Fibroblast of skin of left biceps (primary cell): ENCODE measurements at regions not wholly inside any gene's neighbourhood (a gene's known extent, or its start where the extent isn't known, plus 50 kb on each side); places are given as distances from the start of the nearest gene placed in this dataset.
A peak's percentile ranks its signal among the peaks of the same experiment; 100 is the strongest.

Experiments
- DNase-seq, 2 experiments: peaks; one replicate each; pipeline ENCODE4 v3.0.0-alpha.2; 2013; ENCODE audit warnings: low read depth in 2 of 2

DNA sequence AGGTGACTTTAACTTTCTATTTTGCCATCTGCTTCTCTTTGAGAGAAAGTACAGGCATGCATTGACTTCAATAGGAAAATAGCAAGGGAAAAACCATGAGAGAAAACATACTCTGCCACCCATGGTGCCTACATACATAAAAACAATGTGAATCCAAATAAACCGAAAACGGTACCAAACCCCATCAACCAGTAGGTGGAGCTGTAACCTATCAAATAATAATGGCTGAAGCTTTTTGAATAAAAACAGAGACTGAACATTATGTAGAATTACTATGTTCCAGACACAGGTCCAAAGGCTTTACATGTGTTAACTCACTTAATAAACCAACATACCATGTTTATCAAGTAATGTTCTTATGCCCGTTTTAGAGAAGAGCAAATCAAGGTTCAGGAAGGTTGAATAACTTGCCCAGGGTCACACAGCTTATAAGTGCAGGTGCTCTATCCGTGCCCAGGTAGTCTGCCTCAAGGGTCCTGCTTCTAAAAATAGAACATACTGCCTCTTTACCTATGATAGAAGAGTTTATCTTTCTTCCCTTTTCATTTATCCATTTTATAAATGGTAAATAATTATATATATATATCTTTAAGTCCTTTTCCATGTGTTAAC is 293.9 kb upstream of the SYT4 start:
- DNase-seq = peak in 1 of 2 experiments; percentile 4

DNA sequence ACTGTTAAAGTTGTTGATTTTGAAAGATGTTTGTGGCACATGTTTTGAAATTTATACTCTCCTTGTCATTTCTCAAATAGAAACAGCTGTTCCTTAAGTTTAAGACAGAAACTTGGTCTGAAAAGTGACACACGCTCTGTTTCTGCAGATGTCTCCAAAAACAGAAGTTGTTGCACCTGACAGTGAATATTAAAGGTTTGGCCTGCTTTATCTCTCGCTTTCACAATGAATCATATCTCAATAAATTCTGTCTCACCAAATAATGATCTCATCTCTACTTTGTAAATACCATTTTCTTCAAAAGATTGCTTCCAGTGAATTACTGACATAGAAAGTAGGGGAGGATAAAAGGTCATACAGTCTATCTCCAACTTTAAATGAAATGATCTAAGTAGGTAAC is 294.9 kb upstream of the SYT4 start:
- DNase-seq = no peak

DNA sequence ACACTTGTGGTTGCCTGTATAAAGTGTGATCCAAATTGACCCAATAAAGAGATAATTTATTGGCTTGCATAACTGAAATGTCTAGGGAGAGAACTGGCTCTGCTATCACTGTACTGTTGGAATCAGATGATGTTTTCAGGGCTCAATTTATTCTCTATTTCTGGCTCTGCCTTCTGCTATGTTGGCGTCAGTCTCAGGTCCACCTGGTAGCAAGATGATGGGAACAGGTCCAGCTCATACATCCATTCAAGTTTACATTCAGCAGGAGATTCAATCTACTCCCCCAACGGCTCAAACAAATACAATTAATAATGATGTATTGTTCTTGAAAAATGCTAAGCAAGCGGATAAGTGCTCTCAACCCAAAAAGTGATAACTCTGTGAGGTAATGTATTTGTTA is 297.7 kb upstream of the SYT4 start:
- no peak for DNase-seq

DNA sequence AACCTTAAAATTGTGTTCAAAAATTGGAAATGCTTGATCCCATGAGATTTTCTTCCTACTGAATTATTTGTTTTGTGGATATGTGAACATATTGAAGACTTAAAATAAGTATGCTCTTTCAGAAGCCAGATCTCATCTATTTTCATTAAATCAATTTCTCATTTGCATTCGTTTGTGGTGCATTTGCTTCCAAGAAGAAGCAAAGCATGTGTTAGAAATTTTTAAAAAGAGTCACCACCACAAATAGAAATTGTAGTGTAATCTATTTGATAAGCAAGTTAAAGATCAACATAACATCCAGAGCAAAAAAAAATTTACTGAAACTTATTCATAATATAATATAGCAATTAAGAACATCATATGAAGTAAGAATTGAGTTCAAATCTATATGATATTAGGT is 300.9 kb upstream of the SYT4 start:
- DNase-seq = no peak

DNA sequence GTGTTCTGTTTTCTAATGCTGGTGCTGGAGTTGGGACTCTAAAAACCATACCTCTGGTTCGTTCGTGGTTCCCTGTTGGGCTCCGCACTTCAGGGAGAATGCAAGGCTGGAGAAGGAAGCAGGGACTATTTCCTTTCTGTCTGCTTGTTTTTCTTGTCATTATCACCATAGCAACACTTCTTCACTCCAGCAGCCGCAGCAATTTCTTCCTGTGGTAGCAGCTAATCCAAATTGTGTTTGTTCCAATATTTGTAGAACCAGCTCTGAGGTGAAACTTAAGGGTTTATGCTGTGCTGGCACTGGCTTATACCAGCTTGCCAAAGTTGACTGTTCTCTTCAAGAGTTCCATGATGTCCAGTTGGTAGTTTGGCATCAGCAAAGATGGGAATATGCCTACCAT is 301.4 kb upstream of the SYT4 start:
- no peak for DNase-seq

DNA sequence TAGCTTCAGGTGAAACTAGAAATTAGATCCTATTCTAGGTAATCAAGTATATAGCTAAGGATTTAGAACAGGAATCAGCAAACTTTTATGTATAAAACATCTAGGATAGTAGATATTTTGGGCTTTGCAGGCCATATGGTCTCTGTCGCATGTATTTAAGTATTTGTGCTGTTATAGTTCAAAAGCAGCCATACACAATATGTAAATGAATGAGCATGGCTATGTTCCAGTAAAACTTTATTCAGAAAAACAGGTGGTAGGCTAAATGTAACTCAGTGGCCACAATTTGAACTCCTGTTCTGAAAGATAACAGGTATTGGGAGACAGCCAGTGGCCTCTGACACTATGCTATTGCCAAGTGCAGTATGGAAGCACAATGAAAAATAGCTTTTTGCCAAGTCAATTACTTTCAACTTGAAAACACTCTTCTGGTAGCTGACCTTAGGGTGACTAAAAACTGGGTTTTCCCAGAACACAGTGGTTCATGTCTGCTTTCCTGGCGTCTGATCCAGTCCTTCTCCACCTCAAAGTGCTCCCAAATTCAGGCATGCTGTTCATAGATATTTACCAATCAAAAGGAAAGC is 304.7 kb upstream of the SYT4 start:
- DNase-seq = no peak

DNA sequence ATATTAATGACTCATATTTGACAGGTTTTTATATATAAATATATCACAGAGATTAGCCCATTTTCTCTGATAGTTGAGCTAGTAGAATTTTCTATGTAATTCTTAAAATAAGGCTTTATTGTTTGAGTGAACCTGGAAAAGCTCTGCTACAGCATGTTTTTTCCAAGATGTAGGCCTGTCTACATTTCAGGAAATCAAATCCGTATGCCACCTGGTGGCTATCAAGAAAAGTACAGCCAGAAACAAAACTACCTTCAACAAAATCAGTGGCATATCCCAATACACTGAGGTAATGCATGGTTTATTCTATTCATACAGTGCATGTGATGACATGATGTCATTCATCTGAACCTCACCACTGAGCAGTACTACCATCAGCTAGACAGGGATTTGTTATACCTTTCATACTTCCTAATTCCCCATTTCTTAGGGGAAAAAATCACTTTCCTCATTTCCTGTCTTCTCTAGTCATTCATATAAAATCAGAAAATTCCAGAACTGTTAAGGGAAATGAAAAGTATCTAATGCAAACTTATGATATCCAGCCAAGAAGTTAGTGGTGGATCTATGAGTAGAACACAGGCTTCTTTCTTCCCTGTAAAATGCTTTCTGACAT is 310.4 kb upstream of the SYT4 start:
- peak in 1 of 2 experiments; percentile 10 for DNase-seq

DNA sequence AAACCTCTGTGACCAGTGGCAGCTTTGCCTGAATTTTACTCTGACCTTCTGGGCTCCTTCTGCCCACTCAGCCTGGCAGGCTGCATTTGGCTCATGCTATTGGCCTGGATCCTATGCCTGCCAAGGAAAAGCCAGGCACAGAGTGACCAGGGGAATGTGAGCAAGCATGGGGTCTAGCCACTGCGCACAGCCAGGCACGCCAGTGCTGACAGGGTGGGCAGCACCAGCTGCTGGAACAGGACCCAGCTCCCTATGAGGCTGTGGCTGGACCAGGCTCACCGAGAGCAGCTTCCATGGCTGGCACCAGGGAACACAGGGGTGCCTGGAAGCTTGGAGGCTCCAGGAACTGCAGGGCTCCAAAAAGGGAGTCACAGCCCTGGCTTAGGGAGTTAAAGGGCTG is 311.5 kb upstream of the SYT4 start:
- DNase-seq = no peak

DNA sequence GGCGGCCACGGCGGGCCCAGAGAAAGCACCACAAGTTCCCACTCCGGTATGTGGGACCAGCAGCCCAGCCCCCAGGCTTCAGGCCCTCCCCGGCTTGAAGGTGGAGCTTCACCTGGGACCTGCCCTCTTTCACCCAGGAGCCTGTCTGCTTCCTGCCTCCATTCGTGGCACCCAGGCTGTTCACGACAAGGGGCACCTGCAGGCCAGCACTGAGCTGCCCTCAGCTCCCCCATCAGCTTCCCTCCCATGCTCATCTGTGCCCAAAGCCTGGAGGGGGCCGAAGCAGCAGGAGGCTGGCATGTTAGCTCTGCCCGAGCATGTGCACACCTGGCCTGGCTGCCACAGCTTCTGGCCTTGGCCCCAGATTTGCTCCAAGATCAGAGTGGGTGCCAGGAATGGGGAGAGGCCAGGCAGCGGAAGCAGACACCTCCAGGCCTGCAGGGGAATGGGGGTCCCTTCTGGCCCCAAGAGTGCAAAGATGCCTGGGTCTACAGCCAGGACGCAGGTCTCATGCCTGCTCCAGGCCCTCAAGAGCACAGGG is 312.4 kb upstream of the SYT4 start:
- no peak for DNase-seq

DNA sequence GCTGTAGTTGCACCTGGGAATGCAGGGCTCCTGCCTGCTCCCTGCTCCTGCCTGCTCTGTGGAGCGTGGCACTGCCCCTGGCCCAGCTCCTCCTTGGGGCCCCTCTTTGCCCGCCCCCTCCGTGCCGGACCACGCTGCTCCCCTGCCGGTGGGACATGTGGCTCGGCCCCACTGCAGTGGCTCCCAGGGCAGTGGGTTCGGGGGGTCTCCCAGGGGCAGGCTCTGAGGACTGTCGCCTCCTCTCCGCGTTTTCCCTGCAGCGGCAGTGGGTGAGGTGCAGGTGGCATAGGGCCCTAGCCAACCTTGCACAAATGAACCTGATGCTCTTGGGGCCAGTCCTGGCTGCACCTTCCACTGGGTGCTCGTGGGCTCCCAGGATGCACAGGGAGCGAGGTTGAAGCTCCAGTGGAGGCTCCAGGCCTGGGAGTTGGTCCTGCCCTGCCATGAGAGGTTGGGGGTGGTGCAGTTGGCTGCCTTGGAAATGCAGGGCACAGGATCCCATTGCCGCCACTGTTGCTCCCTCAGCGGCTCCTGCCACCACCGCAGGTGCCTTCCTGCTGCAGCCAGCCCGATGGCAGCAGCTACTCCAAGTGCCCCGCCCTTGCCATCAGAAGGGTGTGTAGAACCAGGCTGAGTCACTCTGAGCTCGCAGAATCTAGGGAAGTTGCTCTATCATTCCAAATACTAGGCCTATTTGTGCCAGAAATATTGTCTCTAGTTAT is 313.1 kb upstream of the SYT4 start:
- DNase-seq = no peak

DNA sequence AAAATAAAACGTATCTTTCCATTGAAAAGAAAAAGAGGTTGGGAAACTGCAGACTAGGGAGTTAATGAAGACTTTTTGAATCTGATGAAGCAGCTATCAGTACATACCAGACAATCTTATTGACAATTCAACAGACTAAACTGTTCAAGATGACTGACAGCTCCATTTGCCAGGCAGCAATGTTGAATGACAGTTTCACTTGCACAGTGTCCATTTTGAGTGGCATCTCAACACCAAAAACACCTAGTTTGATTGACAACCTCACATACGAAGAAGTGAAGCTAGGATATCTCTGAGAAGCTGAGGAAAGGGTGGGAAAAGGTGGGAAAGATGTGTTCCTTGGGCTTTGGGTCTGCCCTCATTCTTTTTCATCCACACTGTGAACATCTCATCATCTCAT is 315.0 kb upstream of the SYT4 start:
- DNase-seq = no peak

DNA sequence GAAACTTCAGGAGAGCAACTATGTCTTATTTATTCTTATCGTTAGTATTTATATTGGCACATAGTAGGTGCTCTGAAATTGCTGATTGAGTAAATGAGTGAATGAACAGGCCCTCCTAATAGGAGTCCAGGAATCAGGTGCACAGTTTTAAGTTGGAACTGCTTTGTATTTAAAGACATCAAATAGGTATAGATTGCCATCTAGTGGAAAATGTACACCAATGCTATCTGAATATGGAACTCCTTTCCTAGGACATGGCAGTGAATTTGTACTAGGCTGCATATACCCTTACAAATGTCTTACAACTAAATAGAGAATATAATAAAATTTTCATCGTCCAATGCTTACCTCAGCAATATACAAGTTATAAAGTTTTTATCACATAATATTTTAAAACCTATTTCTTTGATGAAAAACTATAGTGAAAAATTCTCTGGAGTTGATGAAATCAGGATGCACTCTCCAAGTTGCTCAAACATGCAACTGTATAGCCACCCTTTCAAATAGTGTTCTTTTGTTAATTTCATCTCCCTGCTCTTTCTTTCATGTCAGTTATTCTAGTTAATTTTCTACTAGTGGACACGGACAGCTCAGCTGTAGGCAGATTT is 318.9 kb upstream of the SYT4 start:
- DNase-seq = peak in 1 of 2 experiments; percentile 6

DNA sequence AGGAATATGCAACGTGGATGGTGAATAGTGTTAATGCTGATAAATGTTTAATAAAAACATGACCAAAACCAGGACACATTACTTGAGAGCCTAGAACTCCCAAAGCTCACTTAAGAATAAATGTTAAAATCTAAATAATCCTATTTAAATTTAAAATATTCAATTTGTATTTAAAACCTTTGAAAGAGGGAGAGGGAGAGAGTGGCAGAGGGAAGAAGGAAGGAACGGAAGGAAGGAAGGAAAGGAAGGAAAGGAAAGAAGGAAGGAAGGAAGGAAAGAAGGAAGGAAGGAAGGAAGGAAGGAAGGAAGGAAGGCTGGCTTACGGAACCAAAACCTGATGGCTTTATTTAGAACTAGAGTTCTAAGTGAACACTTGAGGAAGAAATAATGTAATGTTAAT is 324.1 kb upstream of the SYT4 start:
- DNase-seq = no peak

DNA sequence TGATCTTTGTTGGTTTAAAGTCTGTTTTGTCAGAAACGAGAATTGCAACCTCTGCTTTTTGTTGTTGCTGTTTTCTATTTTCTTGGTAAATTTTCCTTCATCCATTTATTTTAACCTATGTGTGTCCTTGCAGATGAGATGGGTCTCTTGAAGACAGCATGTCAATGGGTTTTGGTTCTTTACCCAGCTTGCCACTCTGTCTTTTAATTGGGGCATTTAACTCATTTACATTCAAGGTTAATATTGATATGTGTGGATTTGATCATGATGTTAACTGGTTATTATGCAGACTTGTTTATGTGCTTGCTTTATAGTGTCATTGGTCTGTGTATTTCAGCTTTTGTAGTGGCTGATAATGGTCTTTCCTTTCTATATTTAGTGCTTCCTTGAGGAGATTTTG is 327.9 kb upstream of the SYT4 start:
- DNase-seq = no peak

DNA sequence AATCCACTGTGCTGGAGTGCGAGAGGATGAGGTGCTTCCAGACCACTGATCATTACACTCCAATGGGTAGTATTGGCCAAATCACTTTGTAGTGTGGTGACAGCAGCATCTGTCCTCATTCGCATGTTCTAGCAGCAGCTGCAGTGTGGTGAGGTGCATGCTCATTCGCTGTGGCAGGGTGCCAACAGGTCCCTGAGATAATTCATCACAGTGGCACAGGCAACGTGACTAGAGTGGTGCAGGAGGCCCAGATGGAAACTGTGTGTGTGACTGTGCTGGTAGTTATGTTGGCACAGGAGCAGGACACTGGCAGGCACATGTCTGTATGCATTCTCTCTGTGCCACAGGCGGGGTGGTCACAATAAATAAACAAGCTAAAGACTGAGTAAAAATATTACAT is 329.5 kb upstream of the SYT4 start:
- no peak for DNase-seq

DNA sequence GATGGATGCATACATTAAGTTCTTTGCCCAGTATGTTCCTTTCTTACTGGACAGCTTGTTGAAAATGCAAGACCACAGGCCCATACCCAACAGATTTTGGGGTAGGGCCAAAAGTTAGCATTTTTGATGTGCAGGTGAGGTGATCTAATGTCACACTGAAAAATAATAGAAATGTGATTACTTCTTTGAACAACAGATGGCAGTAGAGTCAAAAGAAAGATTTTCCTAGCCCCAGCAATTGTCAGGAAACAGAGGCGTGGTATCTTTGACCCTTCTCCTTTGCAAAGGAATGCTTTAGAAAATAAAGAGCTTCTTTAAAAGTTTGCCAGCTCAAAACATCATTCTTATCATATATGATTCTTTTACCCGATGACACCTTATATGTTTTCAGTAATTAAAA is 343.6 kb upstream of the SYT4 start:
- peak in 1 of 2 experiments; percentile 4 for DNase-seq

DNA sequence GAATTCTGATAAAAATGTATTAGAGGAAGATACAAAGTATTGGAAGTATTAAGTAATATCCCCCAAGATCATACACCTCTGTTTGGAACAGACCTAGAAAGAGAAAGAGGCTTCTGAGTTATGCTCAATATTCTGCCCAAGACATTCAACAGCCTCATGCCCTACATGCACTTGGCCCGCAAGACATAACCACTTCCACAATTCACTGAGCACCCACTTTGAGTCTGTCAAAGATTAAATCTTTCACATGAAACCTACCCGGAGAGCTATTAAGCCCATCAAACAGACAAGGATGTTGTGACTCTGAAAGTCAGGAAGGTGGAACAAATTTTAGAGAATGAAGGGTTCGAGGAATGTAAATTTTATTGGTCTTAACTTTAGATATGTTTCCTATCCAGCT is 344.7 kb upstream of the SYT4 start:
- no peak for DNase-seq

DNA sequence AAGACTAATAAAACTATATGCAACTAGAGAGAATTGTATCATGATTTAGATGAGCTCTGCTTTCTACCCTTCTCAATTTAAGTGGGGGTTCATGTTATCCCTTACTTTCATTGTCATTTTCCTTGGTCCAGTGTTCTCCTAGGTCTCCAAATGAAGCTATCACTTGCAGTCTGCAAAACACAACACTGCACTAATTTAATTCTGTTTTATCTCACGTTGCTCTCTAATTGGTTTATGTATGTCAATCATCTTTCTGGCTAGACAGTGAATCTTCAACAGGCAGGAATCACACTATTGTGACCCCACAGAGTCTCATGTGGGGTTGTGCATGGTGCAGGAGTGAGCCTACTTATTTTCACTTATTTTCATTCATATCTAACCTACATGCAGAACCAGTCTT is 348.3 kb upstream of the SYT4 start:
- DNase-seq = no peak

DNA sequence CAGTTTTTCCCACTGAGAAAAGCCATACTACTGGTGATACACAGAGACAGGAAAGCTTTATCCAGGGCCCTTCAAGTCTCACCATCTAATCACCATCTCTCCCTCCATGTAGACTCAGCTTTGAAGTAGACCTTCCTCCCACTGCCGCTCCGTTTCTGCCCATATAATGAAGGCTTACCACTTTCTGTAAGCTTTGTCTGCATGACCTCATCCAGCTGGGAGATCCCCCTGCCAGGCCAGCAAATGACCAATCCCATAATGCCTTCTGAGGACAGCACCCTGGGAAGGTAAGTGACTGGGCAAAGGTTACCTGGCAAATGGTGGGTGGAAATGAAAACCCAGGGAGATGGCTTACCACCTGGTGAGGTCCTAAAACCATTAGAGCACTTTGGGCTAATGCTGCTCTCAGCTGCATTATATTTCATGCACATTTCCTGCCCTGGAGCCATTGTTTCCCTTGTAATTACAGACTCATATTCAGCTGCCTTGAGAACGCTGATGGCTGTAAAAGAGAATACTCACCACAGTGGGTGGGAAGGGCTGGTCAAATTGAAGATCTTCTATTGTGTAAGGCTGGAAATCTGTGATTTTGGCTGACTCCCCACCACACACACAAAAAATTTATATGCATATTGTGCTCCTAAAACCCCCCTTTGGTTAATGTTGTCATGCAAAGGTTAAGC is 350.7 kb upstream of the SYT4 start:
- DNase-seq = no peak

DNA sequence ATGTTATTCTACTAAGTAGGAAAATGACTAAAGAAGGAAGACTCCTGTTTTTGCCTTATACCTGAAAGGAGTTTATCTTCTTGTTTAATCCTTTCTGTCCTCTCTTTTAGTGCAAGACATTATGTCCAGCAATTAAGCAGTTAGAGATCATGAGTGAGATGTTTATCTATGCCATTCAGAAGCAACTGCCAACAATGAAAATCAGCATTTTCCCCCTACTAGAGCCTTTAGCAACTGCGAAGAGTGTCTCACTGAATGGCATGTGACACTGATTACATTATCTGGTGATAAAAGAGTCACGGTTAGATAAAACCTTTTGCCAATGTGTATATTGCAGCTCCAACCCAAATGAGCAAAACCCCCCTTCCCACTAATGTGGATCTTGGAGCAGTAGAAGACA is 357.7 kb upstream of the SYT4 start:
- DNase-seq = no peak

DNA sequence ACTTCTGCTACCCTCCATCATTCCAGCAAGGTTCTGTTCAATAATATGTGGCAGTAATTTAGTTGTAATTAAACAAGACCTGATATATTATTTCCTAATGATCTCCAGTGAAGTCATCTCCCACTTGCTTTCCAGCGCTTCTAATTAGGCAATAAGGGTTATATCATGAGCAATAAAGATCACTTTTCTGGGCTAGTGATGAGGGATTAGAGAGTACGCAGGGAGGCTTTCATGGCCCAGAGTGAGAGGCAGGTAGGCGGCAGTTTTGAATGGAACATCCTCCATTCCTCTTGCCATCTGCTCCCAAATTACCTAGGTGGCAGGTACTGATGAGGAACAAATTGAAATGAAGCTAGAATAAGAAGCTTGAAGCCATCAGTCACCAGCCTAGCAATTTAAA is 358.1 kb upstream of the SYT4 start:
- DNase-seq = no peak
